Right lobe of liver (tissue), 6 donors: ENCODE measurements at regions not wholly inside any gene's neighbourhood (a gene's known extent, or its start where the extent isn't known, plus 50 kb on each side); places are given as distances from the start of the nearest gene placed in this dataset.
"Not testable (repeated sequence)": the region's sequence is repeated elsewhere in the genome, so short reads cannot be mapped to it uniquely, and the experiment has no call there.

Source experiments
- ATAC-seq, 4 donors: fragments of 200-7000 bp; cut with Tn5 transposase; one replicate each; pipeline ENCODE4 v1.9.1; 2020; ENCODE audit warnings: mild to moderate bottlenecking in 4 of 4, moderate library complexity in 4 of 4
- DNase-seq, 3 donors: peaks; one replicate each; pipeline ENCODE4 v3.0.0-alpha.2; 2020
- H3K27ac ChIP-seq, 3 donors: fragments of 200-600 bp; one replicate each; pipeline ENCODE4 v1.8.0; 2022
- H3K27me3 ChIP-seq, 2 donors: fragments of 200-600 bp; one replicate each; pipeline ENCODE4 v1.8.0; 2022
- H3K36me3 ChIP-seq, 4 donors: fragments of 200-600 bp; sonication (generic) in 1 of 4; one replicate each; pipeline versions ENCODE4 v1.5.1 to v1.8.0; 2017 to 2022; ENCODE audit warnings: control low read depth in 1 of 4
- H3K4me1 ChIP-seq, 4 donors: fragments of 200-600 bp; sonication (generic) in 1 of 4; one replicate each; pipeline versions ENCODE4 v1.5.1 to v1.8.0; 2017 to 2022; ENCODE audit warnings: control low read depth in 1 of 4
- H3K4me3 ChIP-seq, 3 donors: fragments of 200-600 bp; one replicate each; pipeline ENCODE4 v1.8.0; 2022
- H3K9me3 ChIP-seq, 4 donors: fragments of 200-600 bp; sonication (generic) in 1 of 4; one replicate each; pipeline versions ENCODE4 v1.5.1 to v1.8.0; 2017 to 2022; ENCODE audit warnings: control low read depth in 1 of 4
- POLR2A ChIP-seq: fragments of 450-650 bp; IDR thresholded peaks from one replicate; pipeline ENCODE4 v1.6.1; 2017; ENCODE audit warnings: antibody characterized with exemption, mild to moderate bottlenecking
- WGBS: methylation state at CpG from one replicate; pipeline ENCODE4 v1.1.6; 2018; ENCODE audit warnings: low coverage, low lambda C conversion rate; ENCODE audit not compliant: insufficient coverage; ENCODE audit errors: missing lambda C conversion rate; 5-methylcytosine and 5-hydroxymethylcytosine counted together
- intact Hi-C, 2 donors: fragments of 100-400 bp; cut with DNase I; formaldehyde crosslinking; loops; one replicate each; pipeline versions ENCODE4 v1.11.2 to v1.14.1; 2022
- TF ChIP-seq, protein P1 (sequence below), 4 donors: fragments of 200-600 bp in 3 of 4; fragments of 450-650 bp in 1 of 4; IDR thresholded peaks; one replicate each; pipeline versions ENCODE4 v1.5.1 to v1.8.0; 2016 to 2022; ENCODE audit warnings: antibody characterized with exemption in 4 of 4, mild to moderate bottlenecking in 2 of 4
- donor health status: DM: no; HTN: yes; CAD: no.
- donor health status: DM: no; HTN: no; CAD: no.
- donor health status: DM: no; HTN: no; CAD: no.
- donor health status: DM: no; HTN: yes; CAD: no.
- donor health status: DM: no; HTN: yes; CAD: no.

GRCh38 chrX:22589845-22590244, 317.1 kb downstream of the CBLL2 start:
- intact Hi-C loops, result no loop called here
- 58% methylated on average over 2 of the region's 2 CpGs for WGBS
- TF ChIP-seq, protein P1, sequence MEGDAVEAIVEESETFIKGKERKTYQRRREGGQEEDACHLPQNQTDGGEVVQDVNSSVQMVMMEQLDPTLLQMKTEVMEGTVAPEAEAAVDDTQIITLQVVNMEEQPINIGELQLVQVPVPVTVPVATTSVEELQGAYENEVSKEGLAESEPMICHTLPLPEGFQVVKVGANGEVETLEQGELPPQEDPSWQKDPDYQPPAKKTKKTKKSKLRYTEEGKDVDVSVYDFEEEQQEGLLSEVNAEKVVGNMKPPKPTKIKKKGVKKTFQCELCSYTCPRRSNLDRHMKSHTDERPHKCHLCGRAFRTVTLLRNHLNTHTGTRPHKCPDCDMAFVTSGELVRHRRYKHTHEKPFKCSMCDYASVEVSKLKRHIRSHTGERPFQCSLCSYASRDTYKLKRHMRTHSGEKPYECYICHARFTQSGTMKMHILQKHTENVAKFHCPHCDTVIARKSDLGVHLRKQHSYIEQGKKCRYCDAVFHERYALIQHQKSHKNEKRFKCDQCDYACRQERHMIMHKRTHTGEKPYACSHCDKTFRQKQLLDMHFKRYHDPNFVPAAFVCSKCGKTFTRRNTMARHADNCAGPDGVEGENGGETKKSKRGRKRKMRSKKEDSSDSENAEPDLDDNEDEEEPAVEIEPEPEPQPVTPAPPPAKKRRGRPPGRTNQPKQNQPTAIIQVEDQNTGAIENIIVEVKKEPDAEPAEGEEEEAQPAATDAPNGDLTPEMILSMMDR (IDR thresholded peaks at IDR 0.05), result no peak
- TF ChIP-seq POLR2A, result no peak
- peaks cover 0 to 3% of the 10 kb centered on the region in 2 donors for H3K27me3 ChIP-seq
- DNase-seq (no peak), ATAC-seq (no peak)
- H3K36me3 ChIP-seq, result no peaks in the 10 kb centered on the region
- H3K4me1 ChIP-seq, result no peaks in the 10 kb centered on the region
- H3K27ac ChIP-seq, result no peak overlapping the region
- H3K4me3 ChIP-seq, result no peak overlapping the region
- no peaks in the 10 kb centered on the region for H3K9me3 ChIP-seq

- Histone ChIP-seq H3K4me1 (no peaks in the 10 kb centered on the region), H3K4me3 (no peak overlapping the region), H3K9me3 (no peaks in the 10 kb centered on the region), H3K36me3 (no peaks in the 10 kb centered on the region), H3K27me3 (no peaks in the 10 kb centered on the region), H3K27ac (no peak overlapping the region)
- intact Hi-C loops, result no loop called here
- WGBS, result 24% methylated on average over 2 of the region's 2 CpGs
- no peak for DNase-seq
- no peak for ATAC-seq
- no peak for TF ChIP-seq POLR2A
- TF ChIP-seq, protein P1 (IDR thresholded peaks at IDR 0.05), result no peak
Observed at GRCh38 chrX:22594766-22595165, 322.1 kb downstream of the CBLL2 start.

DNA sequence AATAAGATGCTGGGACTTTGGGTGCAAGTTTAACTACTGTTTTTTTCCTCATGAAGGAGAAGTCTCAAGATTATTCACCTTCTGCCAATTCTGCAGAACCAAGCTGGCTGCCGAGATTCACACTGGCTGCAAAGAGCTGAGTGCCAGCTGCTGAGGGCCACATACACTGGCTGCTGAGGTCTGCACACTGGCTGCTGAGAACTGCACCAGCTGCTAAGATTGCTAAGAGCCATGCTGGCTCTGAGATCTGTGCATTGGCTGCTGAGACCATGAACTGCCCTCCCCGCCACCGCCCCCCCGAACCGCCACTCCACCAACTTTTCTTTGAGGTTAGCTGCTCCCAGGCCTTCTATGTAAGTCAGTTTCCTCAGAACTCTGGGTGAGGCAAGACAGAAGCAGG, 330.3 kb downstream of the CBLL2 start:
- Histone ChIP-seq H3K9me3 (no peaks in the 10 kb centered on the region), H3K27ac (no peak overlapping the region), H3K4me1 (no peaks in the 10 kb centered on the region), H3K27me3 (peaks cover 0 to 3% of the 10 kb centered on the region in 2 donors), H3K4me3 (no peak overlapping the region), H3K36me3 (no peaks in the 10 kb centered on the region)
- no peak for DNase-seq
- ATAC-seq, result no peak
- intact Hi-C loops, result no loop called here
- no peak for TF ChIP-seq POLR2A
- TF ChIP-seq, protein P1 (IDR thresholded peaks at IDR 0.05), result no peak
- 60% methylated on average over 5 of the region's 5 CpGs for WGBS

- H3K36me3 ChIP-seq, H3K4me3 ChIP-seq, DNase-seq, H3K4me1 ChIP-seq, ATAC-seq, H3K27me3 ChIP-seq, H3K27ac ChIP-seq, intact Hi-C loops, H3K9me3 ChIP-seq: not testable (repeated sequence)
- WGBS, result 75% methylated on average over 8 of the region's 15 CpGs
Observed at GRCh38 chrX:22609452-22609851, 336.7 kb downstream of the CBLL2 start.

DNA sequence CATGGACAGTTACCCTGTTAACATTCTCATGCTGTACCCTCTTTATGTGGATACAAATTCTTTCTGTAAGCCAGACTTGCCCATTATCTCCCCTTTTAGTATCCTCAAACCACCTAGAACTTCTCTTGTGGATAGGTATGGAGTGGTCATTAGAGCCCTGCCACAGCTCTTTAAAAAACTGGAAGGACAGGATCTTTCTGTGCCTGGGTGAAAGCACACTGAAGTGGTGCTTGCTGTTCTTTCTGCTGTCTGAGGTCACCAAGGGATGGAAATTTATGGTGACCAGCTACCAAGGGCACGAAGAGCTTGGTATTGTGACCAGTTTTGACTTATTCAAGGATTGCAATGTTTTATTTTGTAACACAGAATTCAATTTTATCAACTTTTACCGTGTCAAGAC, 344.2 kb downstream of the CBLL2 start:
- Histone ChIP-seq H3K36me3 (no peaks in the 10 kb centered on the region), H3K27me3 (no peaks in the 10 kb centered on the region), H3K9me3 (no peaks in the 10 kb centered on the region), H3K27ac (no peak overlapping the region), H3K4me1 (no peaks in the 10 kb centered on the region), H3K4me3 (no peak overlapping the region)
- intact Hi-C loops, result no loop called here
- ATAC-seq (no peak), DNase-seq (no peak)
- 24% methylated on average over 2 of the region's 2 CpGs for whole genome bisulfite sequencing
- TF ChIP-seq, protein P1 (IDR thresholded peaks at IDR 0.05), result no peak
- no peak for TF ChIP-seq POLR2A
